HL-60 (cell line): ENCODE measurements at regions not wholly inside any gene's neighbourhood (a gene's known extent, or its start where the extent isn't known, plus 50 kb on each side); places are given as distances from the start of the nearest gene placed in this dataset.

Experiments
- DNase-seq, 2 experiments: peaks; one replicate each; pipeline ENCODE4 v3.0.0-alpha.2; 2010 to 2020; ENCODE audit warnings: low read depth in 1 of 2, low spot score in 1 of 2
- H3K27ac ChIP-seq: fragments of 250-450 bp; sonication (Bioruptor Pico); replicated peaks from 2 replicates; pipeline ENCODE4 v1.5.1; 2020; ENCODE audit warnings: mild to moderate bottlenecking, moderate library complexity
- H3K27me3 ChIP-seq: fragments of 250-450 bp; sonication (Bioruptor Pico); 2 replicates; pipeline ENCODE4 v1.5.1; 2021; ENCODE audit warnings: mild to moderate bottlenecking, moderate library complexity; ENCODE audit not compliant: insufficient read depth, poor library complexity, severe bottlenecking
- H3K4me3 ChIP-seq: replicated peaks from 2 replicates; pipeline ENCODE4 v1.5.1; 2011; ENCODE audit warnings: mild to moderate bottlenecking, control low read depth, low read length; ENCODE audit not compliant: insufficient read depth
- CTCF ChIP-seq: IDR thresholded peaks from one replicate; pipeline ENCODE4 v1.5.1; 2011; ENCODE audit warnings: low read length, control low read depth, inconsistent platforms; ENCODE audit not compliant: insufficient read depth
- GABPA ChIP-seq: IDR thresholded peaks from 2 replicates; pipeline ENCODE4 v1.6.1; 2012; ENCODE audit warnings: low read depth
- POLR2AphosphoS5 ChIP-seq: IDR thresholded peaks from 2 replicates; pipeline ENCODE4 v1.6.1; 2012; ENCODE audit warnings: low read depth
- REST ChIP-seq: IDR thresholded peaks from 2 replicates; pipeline ENCODE4 v1.6.1; 2012; ENCODE audit warnings: low read depth; ENCODE audit not compliant: insufficient replicate concordance
- SPI1 ChIP-seq: IDR thresholded peaks from 2 replicates; pipeline ENCODE4 v1.6.1; 2012; ENCODE audit warnings: low read depth, mild to moderate bottlenecking, borderline replicate concordance

- TF ChIP-seq POLR2AphosphoS5 (no peak), CTCF (no peak), REST (no peak), SPI1 (no peak), GABPA (no peak)
Observed at GRCh38 chr9:115404311-115404710, 286.4 kb upstream of the TNC start.

GRCh38 chr9:115411516-115411915 is 293.6 kb upstream of the TNC start:
- Histone ChIP-seq H3K4me3 (no peak overlapping the region), H3K27ac (no peak overlapping the region), H3K27me3 (no peaks in the 10 kb centered on the region)
- DNase-seq, result no peak
- no peak for TF ChIP-seq GABPA
- no peak for TF ChIP-seq SPI1
- no peak for TF ChIP-seq POLR2AphosphoS5
- no peak for TF ChIP-seq REST
- no peak for TF ChIP-seq CTCF

More at GRCh38 chr9:115404311-115404710, 286.4 kb upstream of the TNC start:
- H3K27me3 ChIP-seq, result no peaks in the 10 kb centered on the region
- H3K27ac ChIP-seq, result no peak overlapping the region
- DNase-seq, result no peak
- H3K4me3 ChIP-seq, result no peak overlapping the region

- Histone ChIP-seq H3K27me3 (no peaks in the 10 kb centered on the region), H3K27ac (no peak overlapping the region), H3K4me3 (no peak overlapping the region)
- DNase-seq, result no peak
- TF ChIP-seq REST, result no peak
Observed at GRCh38 chr9:115411993-115412452, 294.1 kb upstream of the TNC start.

- Histone ChIP-seq H3K4me3 (no peak overlapping the region), H3K27me3 (no peaks in the 10 kb centered on the region), H3K27ac (no peak overlapping the region)
- no peak for TF ChIP-seq CTCF
- TF ChIP-seq GABPA, result no peak
- TF ChIP-seq SPI1, result no peak
- no peak for TF ChIP-seq REST
- TF ChIP-seq POLR2AphosphoS5, result no peak
- DNase-seq, result no peak
Observed at GRCh38 chr9:115412656-115413055, 294.7 kb upstream of the TNC start.
